ENCODE measurements at regions not wholly inside any gene's neighbourhood (a gene's known extent, or its start where the extent isn't known, plus 50 kb on each side); places are given as distances from the start of the nearest gene placed in this dataset.

DNA sequence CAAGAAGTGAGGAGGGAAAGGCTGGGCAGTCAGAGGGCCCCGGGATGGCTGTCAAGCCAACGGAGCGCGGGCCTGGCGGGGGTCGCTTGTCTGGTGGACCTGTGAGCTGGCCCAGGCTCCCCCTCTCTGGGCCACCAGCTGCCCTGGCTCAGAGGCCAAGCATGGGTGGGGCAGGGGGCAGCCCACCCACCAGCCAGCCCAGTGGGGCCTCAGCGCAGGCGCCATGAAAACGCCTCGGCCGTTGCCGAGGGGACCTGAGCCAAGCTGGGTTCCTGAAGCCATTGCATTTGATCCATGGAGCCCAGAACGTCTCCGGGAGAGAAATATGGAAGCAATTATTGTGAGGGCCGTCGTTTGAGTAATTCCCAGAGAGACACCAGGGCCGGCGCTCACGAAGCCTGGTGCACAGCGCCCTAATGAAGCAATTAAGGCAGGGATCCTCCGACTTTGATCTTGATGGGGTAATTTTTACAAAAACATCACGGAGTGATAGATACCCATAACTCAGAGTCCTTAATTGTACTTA, 90.5 kb upstream of the TTC34 start (continued):
- TF ChIP-seq, protein P1, sequence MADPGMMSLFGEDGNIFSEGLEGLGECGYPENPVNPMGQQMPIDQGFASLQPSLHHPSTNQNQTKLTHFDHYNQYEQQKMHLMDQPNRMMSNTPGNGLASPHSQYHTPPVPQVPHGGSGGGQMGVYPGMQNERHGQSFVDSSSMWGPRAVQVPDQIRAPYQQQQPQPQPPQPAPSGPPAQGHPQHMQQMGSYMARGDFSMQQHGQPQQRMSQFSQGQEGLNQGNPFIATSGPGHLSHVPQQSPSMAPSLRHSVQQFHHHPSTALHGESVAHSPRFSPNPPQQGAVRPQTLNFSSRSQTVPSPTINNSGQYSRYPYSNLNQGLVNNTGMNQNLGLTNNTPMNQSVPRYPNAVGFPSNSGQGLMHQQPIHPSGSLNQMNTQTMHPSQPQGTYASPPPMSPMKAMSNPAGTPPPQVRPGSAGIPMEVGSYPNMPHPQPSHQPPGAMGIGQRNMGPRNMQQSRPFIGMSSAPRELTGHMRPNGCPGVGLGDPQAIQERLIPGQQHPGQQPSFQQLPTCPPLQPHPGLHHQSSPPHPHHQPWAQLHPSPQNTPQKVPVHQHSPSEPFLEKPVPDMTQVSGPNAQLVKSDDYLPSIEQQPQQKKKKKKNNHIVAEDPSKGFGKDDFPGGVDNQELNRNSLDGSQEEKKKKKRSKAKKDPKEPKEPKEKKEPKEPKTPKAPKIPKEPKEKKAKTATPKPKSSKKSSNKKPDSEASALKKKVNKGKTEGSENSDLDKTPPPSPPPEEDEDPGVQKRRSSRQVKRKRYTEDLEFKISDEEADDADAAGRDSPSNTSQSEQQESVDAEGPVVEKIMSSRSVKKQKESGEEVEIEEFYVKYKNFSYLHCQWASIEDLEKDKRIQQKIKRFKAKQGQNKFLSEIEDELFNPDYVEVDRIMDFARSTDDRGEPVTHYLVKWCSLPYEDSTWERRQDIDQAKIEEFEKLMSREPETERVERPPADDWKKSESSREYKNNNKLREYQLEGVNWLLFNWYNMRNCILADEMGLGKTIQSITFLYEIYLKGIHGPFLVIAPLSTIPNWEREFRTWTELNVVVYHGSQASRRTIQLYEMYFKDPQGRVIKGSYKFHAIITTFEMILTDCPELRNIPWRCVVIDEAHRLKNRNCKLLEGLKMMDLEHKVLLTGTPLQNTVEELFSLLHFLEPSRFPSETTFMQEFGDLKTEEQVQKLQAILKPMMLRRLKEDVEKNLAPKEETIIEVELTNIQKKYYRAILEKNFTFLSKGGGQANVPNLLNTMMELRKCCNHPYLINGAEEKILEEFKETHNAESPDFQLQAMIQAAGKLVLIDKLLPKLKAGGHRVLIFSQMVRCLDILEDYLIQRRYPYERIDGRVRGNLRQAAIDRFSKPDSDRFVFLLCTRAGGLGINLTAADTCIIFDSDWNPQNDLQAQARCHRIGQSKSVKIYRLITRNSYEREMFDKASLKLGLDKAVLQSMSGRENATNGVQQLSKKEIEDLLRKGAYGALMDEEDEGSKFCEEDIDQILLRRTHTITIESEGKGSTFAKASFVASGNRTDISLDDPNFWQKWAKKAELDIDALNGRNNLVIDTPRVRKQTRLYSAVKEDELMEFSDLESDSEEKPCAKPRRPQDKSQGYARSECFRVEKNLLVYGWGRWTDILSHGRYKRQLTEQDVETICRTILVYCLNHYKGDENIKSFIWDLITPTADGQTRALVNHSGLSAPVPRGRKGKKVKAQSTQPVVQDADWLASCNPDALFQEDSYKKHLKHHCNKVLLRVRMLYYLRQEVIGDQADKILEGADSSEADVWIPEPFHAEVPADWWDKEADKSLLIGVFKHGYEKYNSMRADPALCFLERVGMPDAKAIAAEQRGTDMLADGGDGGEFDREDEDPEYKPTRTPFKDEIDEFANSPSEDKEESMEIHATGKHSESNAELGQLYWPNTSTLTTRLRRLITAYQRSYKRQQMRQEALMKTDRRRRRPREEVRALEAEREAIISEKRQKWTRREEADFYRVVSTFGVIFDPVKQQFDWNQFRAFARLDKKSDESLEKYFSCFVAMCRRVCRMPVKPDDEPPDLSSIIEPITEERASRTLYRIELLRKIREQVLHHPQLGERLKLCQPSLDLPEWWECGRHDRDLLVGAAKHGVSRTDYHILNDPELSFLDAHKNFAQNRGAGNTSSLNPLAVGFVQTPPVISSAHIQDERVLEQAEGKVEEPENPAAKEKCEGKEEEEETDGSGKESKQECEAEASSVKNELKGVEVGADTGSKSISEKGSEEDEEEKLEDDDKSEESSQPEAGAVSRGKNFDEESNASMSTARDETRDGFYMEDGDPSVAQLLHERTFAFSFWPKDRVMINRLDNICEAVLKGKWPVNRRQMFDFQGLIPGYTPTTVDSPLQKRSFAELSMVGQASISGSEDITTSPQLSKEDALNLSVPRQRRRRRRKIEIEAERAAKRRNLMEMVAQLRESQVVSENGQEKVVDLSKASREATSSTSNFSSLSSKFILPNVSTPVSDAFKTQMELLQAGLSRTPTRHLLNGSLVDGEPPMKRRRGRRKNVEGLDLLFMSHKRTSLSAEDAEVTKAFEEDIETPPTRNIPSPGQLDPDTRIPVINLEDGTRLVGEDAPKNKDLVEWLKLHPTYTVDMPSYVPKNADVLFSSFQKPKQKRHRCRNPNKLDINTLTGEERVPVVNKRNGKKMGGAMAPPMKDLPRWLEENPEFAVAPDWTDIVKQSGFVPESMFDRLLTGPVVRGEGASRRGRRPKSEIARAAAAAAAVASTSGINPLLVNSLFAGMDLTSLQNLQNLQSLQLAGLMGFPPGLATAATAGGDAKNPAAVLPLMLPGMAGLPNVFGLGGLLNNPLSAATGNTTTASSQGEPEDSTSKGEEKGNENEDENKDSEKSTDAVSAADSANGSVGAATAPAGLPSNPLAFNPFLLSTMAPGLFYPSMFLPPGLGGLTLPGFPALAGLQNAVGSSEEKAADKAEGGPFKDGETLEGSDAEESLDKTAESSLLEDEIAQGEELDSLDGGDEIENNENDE (IDR thresholded peaks at IDR 0.05; ENCODE audit: insufficient replicate concordance, low read length): no peak
- TF ChIP-seq RXRA (IDR thresholded peaks at IDR 0.05; ENCODE audit: insufficient read depth, low read depth, low read length) (no peak), MAFK (IDR thresholded peaks at IDR 0.05; ENCODE audit: low read depth, low read length) (no peak), BACH1 (IDR thresholded peaks at IDR 0.05; ENCODE audit: low read length) (no peak), HDAC6 (IDR thresholded peaks at IDR 0.05; ENCODE audit: low read depth, low read length) (no peak), USF2 (IDR thresholded peaks at IDR 0.05; ENCODE audit: low read length) (no peak), CEBPB (IDR thresholded peaks at IDR 0.05; ENCODE audit: low read depth, low read length) (no peak), SRF (IDR thresholded peaks at IDR 0.05; ENCODE audit: low read depth, low read length) (no peak)
